ENCODE measurements at regions not wholly inside any gene's neighbourhood (a gene's known extent, or its start where the extent isn't known, plus 50 kb on each side); places are given as distances from the start of the nearest gene placed in this dataset.

GRCh38 chr2:7243276-7243675 is 326.1 kb downstream of the RNF144A start:
- TF ChIP-seq, protein P1, sequence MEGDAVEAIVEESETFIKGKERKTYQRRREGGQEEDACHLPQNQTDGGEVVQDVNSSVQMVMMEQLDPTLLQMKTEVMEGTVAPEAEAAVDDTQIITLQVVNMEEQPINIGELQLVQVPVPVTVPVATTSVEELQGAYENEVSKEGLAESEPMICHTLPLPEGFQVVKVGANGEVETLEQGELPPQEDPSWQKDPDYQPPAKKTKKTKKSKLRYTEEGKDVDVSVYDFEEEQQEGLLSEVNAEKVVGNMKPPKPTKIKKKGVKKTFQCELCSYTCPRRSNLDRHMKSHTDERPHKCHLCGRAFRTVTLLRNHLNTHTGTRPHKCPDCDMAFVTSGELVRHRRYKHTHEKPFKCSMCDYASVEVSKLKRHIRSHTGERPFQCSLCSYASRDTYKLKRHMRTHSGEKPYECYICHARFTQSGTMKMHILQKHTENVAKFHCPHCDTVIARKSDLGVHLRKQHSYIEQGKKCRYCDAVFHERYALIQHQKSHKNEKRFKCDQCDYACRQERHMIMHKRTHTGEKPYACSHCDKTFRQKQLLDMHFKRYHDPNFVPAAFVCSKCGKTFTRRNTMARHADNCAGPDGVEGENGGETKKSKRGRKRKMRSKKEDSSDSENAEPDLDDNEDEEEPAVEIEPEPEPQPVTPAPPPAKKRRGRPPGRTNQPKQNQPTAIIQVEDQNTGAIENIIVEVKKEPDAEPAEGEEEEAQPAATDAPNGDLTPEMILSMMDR (IDR thresholded peaks at IDR 0.05): no peak
- no peak for TF ChIP-seq POLR2A (IDR thresholded peaks at IDR 0.05)

Measured in heart left ventricle (tissue), 13 donors.